NCI-H1092 treated with DMSO at 0.1 percent for 48 hours (cell line): ENCODE measurements at regions not wholly inside any gene's neighbourhood (a gene's known extent, or its start where the extent isn't known, plus 50 kb on each side); places are given as distances from the start of the nearest gene placed in this dataset.

ENCODE experiments used
- DNase-seq: peaks from one replicate; lab custom pipeline; 2025; lab: John Stamatoyannopoulos, UW

- no peak for DNase-seq
Measured at GRCh38 chr16:62088731-62089410, 52.6 kb upstream of the CDH8 start.
